HepG2 (cell line): ENCODE measurements at regions not wholly inside any gene's neighbourhood (a gene's known extent, or its start where the extent isn't known, plus 50 kb on each side); places are given as distances from the start of the nearest gene placed in this dataset.

ENCODE experiments used
- CTCF ChIP-seq: sonication (generic); formaldehyde crosslinking; IDR thresholded peaks from 2 replicates; pipeline ENCODE4 v1.5.0; 2020; ENCODE audit warnings: mild to moderate bottlenecking, missing genetic modification reagents, moderate library complexity
- DBP ChIP-seq: sonication (generic); formaldehyde crosslinking; IDR thresholded peaks from 2 replicates; pipeline ENCODE4 v1.4.0; 2020; ENCODE audit warnings: missing genetic modification reagents; ENCODE audit errors: not compliant biosample characterization
- MXD4 ChIP-seq: IDR thresholded peaks from 2 replicates; pipeline ENCODE4 v1.6.1; 2016; ENCODE audit warnings: mild to moderate bottlenecking, missing biosample characterization, missing genetic modification reagents
- POLR2A ChIP-seq, 2 experiments: IDR thresholded peaks; 2 replicates each; pipeline ENCODE4 v1.6.1; 2011; ENCODE audit warnings: low read depth in 2 of 2, low read length in 2 of 2, mild to moderate bottlenecking in 1 of 2, moderate library complexity in 1 of 2; ENCODE audit not compliant: insufficient read depth in 1 of 2
- PRDM4 ChIP-seq: sonication (generic); formaldehyde crosslinking; IDR thresholded peaks from 2 replicates; pipeline ENCODE4 v1.9.0; 2021; ENCODE audit warnings: missing genetic modification reagents, borderline replicate concordance
- SUZ12 ChIP-seq: fragments of 150-350 bp; IDR thresholded peaks from 2 replicates; pipeline ENCODE4 v1.6.1; 2014; ENCODE audit warnings: low read depth, low read length
- ZNF713 ChIP-seq: sonication (generic); formaldehyde crosslinking; IDR thresholded peaks from 2 replicates; pipeline ENCODE4 v1.4.0; 2020; ENCODE audit warnings: mild to moderate bottlenecking, missing genetic modification reagents
- ZNF740 ChIP-seq: sonication (generic); formaldehyde crosslinking; IDR thresholded peaks from 2 replicates; pipeline ENCODE4 v1.4.0; 2020; ENCODE audit warnings: missing genetic modification reagents

- no peak for TF ChIP-seq ZNF713
- no peak for TF ChIP-seq SUZ12
- TF ChIP-seq POLR2A (IDR thresholded peaks at IDR 0.05; ENCODE audit: insufficient read depth in 1 of 2, low read depth in 2 of 2, low read length in 2 of 2): no peak
- no peak for TF ChIP-seq PRDM4 (CRISPR knock-in tag)
- no peak for TF ChIP-seq DBP (CRISPR knock-in tag)
- no peak for TF ChIP-seq CTCF (CRISPR knock-in tag)
- TF ChIP-seq MXD4 (CRISPR knock-in tag): no peak
- TF ChIP-seq ZNF740 (CRISPR knock-in tag): no peak
Observed at GRCh38 chr5:114118511-114118910, 243.4 kb upstream of the KCNN2 start.
